Peyer's patch (tissue), 4 donors: ENCODE measurements at regions not wholly inside any gene's neighbourhood (a gene's known extent, or its start where the extent isn't known, plus 50 kb on each side); places are given as distances from the start of the nearest gene placed in this dataset.
"Not testable (repeated sequence)": the region's sequence is repeated elsewhere in the genome, so short reads cannot be mapped to it uniquely, and the experiment has no call there.

Experiments
- POLR2A ChIP-seq, 2 donors: fragments of 450-650 bp; IDR thresholded peaks; one replicate each; pipeline ENCODE4 v1.5.1; 2017; ENCODE audit warnings: antibody characterized with exemption in 2 of 2, mild to moderate bottlenecking in 2 of 2, moderate library complexity in 2 of 2
- TF ChIP-seq, protein P1 (sequence below), 6 experiments: fragments of 450-650 bp in 4 of 6; fragments of 200-600 bp in 2 of 6; sonication (generic) in 1 of 6; IDR thresholded peaks; one replicate each; pipeline ENCODE4 v1.5.1; 2017 to 2019; ENCODE audit warnings: antibody characterized with exemption in 6 of 6, mild to moderate bottlenecking in 3 of 6, moderate library complexity in 1 of 6

DNA sequence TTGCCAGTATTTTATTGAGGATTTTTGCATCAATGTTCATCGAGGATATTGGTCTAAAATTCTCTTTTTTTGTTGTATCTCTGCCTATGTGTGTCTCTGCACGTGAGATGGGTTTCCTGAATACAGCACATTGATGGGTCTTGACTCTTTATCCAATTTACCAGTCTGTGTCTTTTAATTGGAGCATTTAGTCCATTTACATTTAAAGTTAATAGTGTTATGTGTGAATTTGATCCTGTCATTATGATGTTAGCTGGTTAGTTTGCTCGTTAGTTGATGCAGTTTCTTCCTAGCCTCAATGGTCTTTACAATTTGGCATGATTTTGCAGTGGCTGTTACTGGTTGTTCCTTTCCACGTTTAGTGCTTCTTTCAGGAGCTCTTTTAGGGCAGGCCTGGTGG, 101.3 kb upstream of the PRR23C start:
- TF ChIP-seq, protein P1, sequence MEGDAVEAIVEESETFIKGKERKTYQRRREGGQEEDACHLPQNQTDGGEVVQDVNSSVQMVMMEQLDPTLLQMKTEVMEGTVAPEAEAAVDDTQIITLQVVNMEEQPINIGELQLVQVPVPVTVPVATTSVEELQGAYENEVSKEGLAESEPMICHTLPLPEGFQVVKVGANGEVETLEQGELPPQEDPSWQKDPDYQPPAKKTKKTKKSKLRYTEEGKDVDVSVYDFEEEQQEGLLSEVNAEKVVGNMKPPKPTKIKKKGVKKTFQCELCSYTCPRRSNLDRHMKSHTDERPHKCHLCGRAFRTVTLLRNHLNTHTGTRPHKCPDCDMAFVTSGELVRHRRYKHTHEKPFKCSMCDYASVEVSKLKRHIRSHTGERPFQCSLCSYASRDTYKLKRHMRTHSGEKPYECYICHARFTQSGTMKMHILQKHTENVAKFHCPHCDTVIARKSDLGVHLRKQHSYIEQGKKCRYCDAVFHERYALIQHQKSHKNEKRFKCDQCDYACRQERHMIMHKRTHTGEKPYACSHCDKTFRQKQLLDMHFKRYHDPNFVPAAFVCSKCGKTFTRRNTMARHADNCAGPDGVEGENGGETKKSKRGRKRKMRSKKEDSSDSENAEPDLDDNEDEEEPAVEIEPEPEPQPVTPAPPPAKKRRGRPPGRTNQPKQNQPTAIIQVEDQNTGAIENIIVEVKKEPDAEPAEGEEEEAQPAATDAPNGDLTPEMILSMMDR (IDR thresholded peaks at IDR 0.05): not testable (repeated sequence)
- not testable (repeated sequence) for TF ChIP-seq POLR2A (IDR thresholded peaks at IDR 0.05)
